SK-N-SH (cell line): ENCODE measurements at regions not wholly inside any gene's neighbourhood (a gene's known extent, or its start where the extent isn't known, plus 50 kb on each side); places are given as distances from the start of the nearest gene placed in this dataset.

Source experiments
- CTCF ChIA-PET: fragments of 300-600, 350-600 bp; formaldehyde crosslinking; extraction: SDS; loops from one replicate; lab custom pipeline; 2021; lab: Yijun Ruan, JAX
- POLR2A ChIA-PET: fragments of 350-600 bp; sonication (Branson Sonifier 250); formaldehyde crosslinking; extraction: SDS; loops from one replicate; lab custom pipeline; 2020; ENCODE audit warnings: antibody characterized with exemption, inconsistent platforms; lab: Yijun Ruan, JAX
- DNase-seq: peaks from one replicate; pipeline ENCODE4 v3.0.0; 2012
- H2AFZ ChIP-seq: fragments of 200-600 bp; sonication (generic); 2 replicates; pipeline ENCODE4 v1.8.1; 2016; ENCODE audit warnings: antibody characterized with exemption, mild to moderate bottlenecking, low read depth
- H3F3A ChIP-seq: fragments of 200-600 bp; sonication (generic); replicated peaks from 2 replicates; pipeline ENCODE3; 2016; ENCODE audit warnings: antibody characterized with exemption, mild to moderate bottlenecking; ENCODE audit not compliant: insufficient read depth
- H3K27ac ChIP-seq, 2 experiments: fragments of 200-500 bp in 1 of 2; fragments of 200-600 bp in 1 of 2; sonication (Bioruptor generic) in 1 of 2; sonication (generic), shearing (Covaris generic) in 1 of 2; 2 replicates each; pipeline versions ENCODE4 v1.5.1 to v1.6.1; 2014 to 2016; ENCODE audit warnings: low read depth in 2 of 2, inconsistent platforms in 1 of 2, low read length in 1 of 2, mild to moderate bottlenecking in 1 of 2, mixed read lengths in 1 of 2
- H3K27me3 ChIP-seq: fragments of 200-600 bp; sonication (generic), shearing (Covaris generic); 2 replicates; pipeline ENCODE4 v1.6.1; 2016; ENCODE audit warnings: mixed run types; ENCODE audit not compliant: insufficient read depth
- H3K36me3 ChIP-seq, 2 experiments: fragments of 200-500 bp in 1 of 2; fragments of 200-600 bp in 1 of 2; sonication (Bioruptor generic) in 1 of 2; sonication (generic) in 1 of 2; replicated peaks in 1 of 2; 2 replicates each; pipeline versions ENCODE3 to v1.5.1; 2014 to 2016; ENCODE audit warnings: low read length in 1 of 2, mild to moderate bottlenecking in 1 of 2; ENCODE audit not compliant: insufficient read depth in 2 of 2, control insufficient read depth in 1 of 2
- H3K4me1 ChIP-seq, 2 experiments: fragments of 200-500 bp in 1 of 2; fragments of 200-600 bp in 1 of 2; sonication (Bioruptor generic) in 1 of 2; sonication (generic), shearing (Covaris generic) in 1 of 2; 2 replicates each; pipeline versions ENCODE4 v1.5.1 to v1.6.1; 2014 to 2016; ENCODE audit warnings: low read depth in 1 of 2, low read length in 1 of 2, mixed run types in 1 of 2; ENCODE audit not compliant: insufficient read depth in 2 of 2, control insufficient read depth in 1 of 2
- H3K4me2 ChIP-seq: fragments of 200-600 bp; sonication (generic), shearing (Covaris generic); 2 replicates; pipeline ENCODE4 v1.6.1; 2017; ENCODE audit warnings: mixed run types
- H3K4me3 ChIP-seq, 2 experiments: fragments of 200-500 bp in 1 of 2; fragments of 200-600 bp in 1 of 2; sonication (Bioruptor generic) in 1 of 2; sonication (generic), shearing (Covaris generic) in 1 of 2; 2 replicates each; pipeline versions ENCODE4 v1.5.1 to v1.8.1; 2014 to 2016; ENCODE audit warnings: low read depth in 2 of 2, inconsistent platforms in 1 of 2, low read length in 1 of 2, mild to moderate bottlenecking in 1 of 2, mixed read lengths in 1 of 2, moderate library complexity in 1 of 2
- H3K79me2 ChIP-seq: fragments of 200-600 bp; sonication (generic); 2 replicates; pipeline ENCODE4 v1.8.1; 2017; ENCODE audit warnings: mild to moderate bottlenecking; ENCODE audit not compliant: insufficient read depth
- H3K9ac ChIP-seq: fragments of 200-600 bp; sonication (generic); 2 replicates; pipeline ENCODE4 v1.6.1; 2017; ENCODE audit warnings: mixed run types
- H3K9me2 ChIP-seq: fragments of 200-600 bp; sonication (generic); 2 replicates; pipeline ENCODE4 v1.6.1; 2017; ENCODE audit warnings: mixed run types
- H3K9me3 ChIP-seq: fragments of 200-600 bp; sonication (generic); 2 replicates; pipeline ENCODE4 v1.6.1; 2017; ENCODE audit warnings: mixed run types, mild to moderate bottlenecking, moderate library complexity
- H4K20me1 ChIP-seq: fragments of 200-600 bp; sonication (generic); 2 replicates; pipeline ENCODE4 v1.6.1; 2017; ENCODE audit warnings: mild to moderate bottlenecking, mixed run types; ENCODE audit not compliant: insufficient read depth
- CHD2 ChIP-seq: fragments of 150-350 bp; IDR thresholded peaks from 2 replicates; pipeline ENCODE4 v1.6.1; 2018; ENCODE audit warnings: low read length; ENCODE audit not compliant: partially characterized antibody
- EZH2phosphoT487 ChIP-seq: fragments of 200-600 bp; sonication (generic); IDR thresholded peaks from 2 replicates; pipeline ENCODE4 v1.6.1; 2017; ENCODE audit warnings: low read depth, mixed run types, mild to moderate bottlenecking, antibody characterized with exemption, moderate library complexity, borderline replicate concordance
- FOXJ3 ChIP-seq: sonication (generic); formaldehyde crosslinking; IDR thresholded peaks from 2 replicates; pipeline ENCODE4 v1.5.1; 2020; ENCODE audit warnings: mild to moderate bottlenecking, missing genetic modification reagents
- GABPA ChIP-seq: IDR thresholded peaks from 2 replicates; pipeline ENCODE4 v1.4.0; 2012; ENCODE audit warnings: low read depth, mild to moderate bottlenecking
- NFIC ChIP-seq: IDR thresholded peaks from 2 replicates; pipeline ENCODE4 v1.4.0; 2012; ENCODE audit warnings: borderline replicate concordance
- SMC3 ChIP-seq: IDR thresholded peaks from 2 replicates; pipeline ENCODE4 v1.6.1; 2012; ENCODE audit warnings: low read depth, low read length, improper control_type of control experiment
- TAF1 ChIP-seq: IDR thresholded peaks from 2 replicates; pipeline ENCODE4 v1.6.1; 2012; ENCODE audit warnings: low read depth, mild to moderate bottlenecking, low read length, moderate library complexity, borderline replicate concordance
- YY1 ChIP-seq: IDR thresholded peaks from 2 replicates; pipeline ENCODE4 v1.4.0; 2012; ENCODE audit warnings: low read depth, mild to moderate bottlenecking
- WGBS: methylation state at CpG from one replicate; pipeline ENCODE4 v1.1.6; 2017; ENCODE audit warnings: low lambda C conversion rate; 5-methylcytosine and 5-hydroxymethylcytosine counted together
- TF ChIP-seq, protein P1 (sequence below): fragments of 150-350 bp; IDR thresholded peaks from 2 replicates; pipeline ENCODE4 v1.6.1; 2017; ENCODE audit warnings: antibody characterized with exemption, low read length, low read depth, borderline replicate concordance
- TF ChIP-seq, protein P2 (sequence below): IDR thresholded peaks from 2 replicates; pipeline ENCODE4 v1.4.0; 2012; ENCODE audit warnings: low read depth, borderline replicate concordance

DNA sequence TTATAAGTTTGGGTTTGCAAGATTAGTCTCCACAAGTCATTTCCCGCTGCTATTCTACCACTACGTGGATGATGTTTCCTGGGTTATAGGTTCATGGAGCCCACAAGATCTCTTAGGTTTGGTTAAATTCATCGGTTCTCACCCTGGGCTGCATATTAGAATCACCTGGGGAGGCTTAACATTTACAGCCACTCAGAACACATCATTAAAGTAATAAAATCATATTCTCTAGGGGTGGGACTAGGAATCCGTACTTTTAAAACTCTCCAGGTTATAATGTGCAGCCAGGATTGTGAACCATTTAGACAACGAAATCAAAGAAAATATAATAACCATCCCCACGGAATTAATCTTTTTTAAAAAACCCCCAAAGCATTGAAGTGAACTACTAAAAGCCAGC is 167.7 kb downstream of the ACTR3 start:
- H3K9me3 ChIP-seq, result no peaks in the 10 kb centered on the region
- no peaks in the 10 kb centered on the region for H3F3A ChIP-seq
- TF ChIP-seq CHD2, result no peak
- H3K9ac ChIP-seq, result no peak overlapping the region
- no peaks in the 10 kb centered on the region for H3K36me3 ChIP-seq
- no peak overlapping the region for H3K4me3 ChIP-seq
- H3K27me3 ChIP-seq, result no peaks in the 10 kb centered on the region
- H3K9me2 ChIP-seq, result no peaks in the 10 kb centered on the region
- ChIA-PET CTCF (no interaction called here), POLR2A (no interaction called here)
- WGBS, result 14% methylated on average over 6 of the region's 6 CpGs
- H3K4me2 ChIP-seq, result no peak overlapping the region
- no peaks in the 10 kb centered on the region for H3K79me2 ChIP-seq
- no peaks in the 10 kb centered on the region for H4K20me1 ChIP-seq
- no peak for DNase-seq
- H2AFZ ChIP-seq, result no peak overlapping the region
- no peaks in the 10 kb centered on the region for H3K4me1 ChIP-seq
- no peak overlapping the region for H3K27ac ChIP-seq

DNA sequence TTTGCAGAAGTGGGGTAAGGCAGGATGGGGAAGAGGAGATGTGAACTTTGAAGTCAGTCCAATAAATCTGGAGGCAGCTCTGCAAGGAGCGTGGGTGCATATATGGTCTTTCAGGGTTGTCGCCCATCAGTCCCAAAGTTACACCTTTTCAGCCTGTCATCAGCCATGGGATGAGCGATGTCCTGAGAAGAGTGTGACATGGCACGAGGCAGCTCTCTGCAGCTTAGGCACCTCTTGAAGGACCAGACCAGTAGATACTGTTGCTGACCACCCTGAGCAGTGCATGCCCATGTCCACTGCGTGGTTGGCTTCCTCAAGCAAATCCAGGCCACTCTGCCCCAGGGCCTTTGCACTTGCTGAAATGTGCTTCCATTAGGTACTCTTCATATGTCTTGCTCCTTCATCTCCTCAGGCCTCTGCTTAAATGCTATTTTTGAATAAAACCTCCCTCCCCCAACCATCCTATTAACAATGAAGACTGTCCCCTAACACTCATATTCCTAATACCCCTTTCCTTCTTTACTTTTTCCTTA is 171.7 kb downstream of the ACTR3 start:
- H3K27ac ChIP-seq, result no peak overlapping the region
- DNase-seq, result no peak
- ChIA-PET CTCF (no interaction called here), POLR2A (no interaction called here)
- no peak overlapping the region for H3K4me3 ChIP-seq
- H2AFZ ChIP-seq, result no peak overlapping the region
- H3K9me3 ChIP-seq, result no peaks in the 10 kb centered on the region
- no peaks in the 10 kb centered on the region for H3K9me2 ChIP-seq
- WGBS, result 14% methylated on average over 5 of the region's 5 CpGs
- no peaks in the 10 kb centered on the region for H3F3A ChIP-seq
- H3K4me1 ChIP-seq, result no peaks in the 10 kb centered on the region
- TF ChIP-seq, protein P1, sequence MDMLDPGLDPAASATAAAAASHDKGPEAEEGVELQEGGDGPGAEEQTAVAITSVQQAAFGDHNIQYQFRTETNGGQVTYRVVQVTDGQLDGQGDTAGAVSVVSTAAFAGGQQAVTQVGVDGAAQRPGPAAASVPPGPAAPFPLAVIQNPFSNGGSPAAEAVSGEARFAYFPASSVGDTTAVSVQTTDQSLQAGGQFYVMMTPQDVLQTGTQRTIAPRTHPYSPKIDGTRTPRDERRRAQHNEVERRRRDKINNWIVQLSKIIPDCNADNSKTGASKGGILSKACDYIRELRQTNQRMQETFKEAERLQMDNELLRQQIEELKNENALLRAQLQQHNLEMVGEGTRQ, result no peak
- TF ChIP-seq FOXJ3 (CRISPR knock-in tag) (no peak), TAF1 (no peak), GABPA (no peak), NFIC (no peak), EZH2phosphoT487 (no peak), YY1 (no peak), SMC3 (no peak)
- TF ChIP-seq, protein P2, sequence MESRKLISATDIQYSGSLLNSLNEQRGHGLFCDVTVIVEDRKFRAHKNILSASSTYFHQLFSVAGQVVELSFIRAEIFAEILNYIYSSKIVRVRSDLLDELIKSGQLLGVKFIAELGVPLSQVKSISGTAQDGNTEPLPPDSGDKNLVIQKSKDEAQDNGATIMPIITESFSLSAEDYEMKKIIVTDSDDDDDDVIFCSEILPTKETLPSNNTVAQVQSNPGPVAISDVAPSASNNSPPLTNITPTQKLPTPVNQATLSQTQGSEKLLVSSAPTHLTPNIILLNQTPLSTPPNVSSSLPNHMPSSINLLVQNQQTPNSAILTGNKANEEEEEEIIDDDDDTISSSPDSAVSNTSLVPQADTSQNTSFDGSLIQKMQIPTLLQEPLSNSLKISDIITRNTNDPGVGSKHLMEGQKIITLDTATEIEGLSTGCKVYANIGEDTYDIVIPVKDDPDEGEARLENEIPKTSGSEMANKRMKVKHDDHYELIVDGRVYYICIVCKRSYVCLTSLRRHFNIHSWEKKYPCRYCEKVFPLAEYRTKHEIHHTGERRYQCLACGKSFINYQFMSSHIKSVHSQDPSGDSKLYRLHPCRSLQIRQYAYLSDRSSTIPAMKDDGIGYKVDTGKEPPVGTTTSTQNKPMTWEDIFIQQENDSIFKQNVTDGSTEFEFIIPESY, result no peak
- H3K79me2 ChIP-seq, result no peaks in the 10 kb centered on the region
- no peak overlapping the region for H3K4me2 ChIP-seq
- H3K27me3 ChIP-seq, result no peaks in the 10 kb centered on the region
- H4K20me1 ChIP-seq, result no peaks in the 10 kb centered on the region
- H3K9ac ChIP-seq, result no peak overlapping the region
- H3K36me3 ChIP-seq, result no peaks in the 10 kb centered on the region
